ENCODE measurements at regions not wholly inside any gene's neighbourhood (a gene's known extent, or its start where the extent isn't known, plus 50 kb on each side); places are given as distances from the start of the nearest gene placed in this dataset.

- TF ChIP-seq POLR2AphosphoS5 (IDR thresholded peaks at IDR 0.05), result no peak
- no peak for TF ChIP-seq EP300 (IDR thresholded peaks at IDR 0.05)
- no peak for TF ChIP-seq CTCF (IDR thresholded peaks at IDR 0.05)
- TF ChIP-seq POLR2A (IDR thresholded peaks at IDR 0.05; ENCODE audit: low read depth), result no peak
Observed at GRCh38 chr10:113300201-113300600, 252.7 kb upstream of the HABP2 start.

Measured in esophagus muscularis mucosa (tissue), 4 donors.